Astrocyte (in vitro differentiated cells and primary cell): ENCODE measurements at regions not wholly inside any gene's neighbourhood (a gene's known extent, or its start where the extent isn't known, plus 50 kb on each side); places are given as distances from the start of the nearest gene placed in this dataset.

Source experiments
- DNase-seq: peaks from one replicate; pipeline ENCODE4 v3.0.0-alpha.2; 2010; ENCODE audit warnings: low read depth
- FAIRE-seq: peaks from 2 replicates; lab custom pipeline; 2011; peaks lifted over from hg19 to GRCh38; lab: Jason Lieb, UNC
- H2AFZ ChIP-seq: 2 replicates; pipeline ENCODE4 v1.6.0; 2012; ENCODE audit warnings: low read depth, low read length, inconsistent platforms
- H3K27ac ChIP-seq: 2 replicates; pipeline ENCODE4 v1.5.1; 2011; ENCODE audit warnings: low read depth, low read length, inconsistent platforms
- H3K27me3 ChIP-seq: 2 replicates; pipeline ENCODE4 v1.6.0; 2011; ENCODE audit warnings: low read length, inconsistent platforms; ENCODE audit not compliant: insufficient read depth
- H3K36me3 ChIP-seq: 2 replicates; pipeline ENCODE4 v1.5.1; 2011; ENCODE audit warnings: low read length, inconsistent platforms; ENCODE audit not compliant: insufficient read depth
- H3K4me1 ChIP-seq: 2 replicates; pipeline ENCODE4 v1.5.1; 2011; ENCODE audit warnings: low read length, inconsistent platforms; ENCODE audit not compliant: insufficient read depth
- H3K4me2 ChIP-seq: 2 replicates; pipeline ENCODE4 v1.6.0; 2012; ENCODE audit warnings: low read length, inconsistent platforms
- H3K4me3 ChIP-seq: 2 replicates; pipeline ENCODE4 v1.5.1; 2011; ENCODE audit warnings: low read depth, mild to moderate bottlenecking, low read length, inconsistent platforms; ENCODE audit not compliant: insufficient read depth
- H3K79me2 ChIP-seq: 2 replicates; pipeline ENCODE4 v1.6.0; 2012; ENCODE audit warnings: mild to moderate bottlenecking, low read length, inconsistent platforms; ENCODE audit not compliant: insufficient read depth
- H3K9ac ChIP-seq: 2 replicates; pipeline ENCODE4 v1.6.0; 2012; ENCODE audit warnings: mild to moderate bottlenecking, low read length, inconsistent platforms
- H3K9me3 ChIP-seq: 2 replicates; pipeline ENCODE4 v1.5.1; 2012; ENCODE audit warnings: low read depth, mild to moderate bottlenecking, low read length, inconsistent platforms; ENCODE audit not compliant: insufficient read depth
- H4K20me1 ChIP-seq: 2 replicates; pipeline ENCODE4 v1.6.0; 2012; ENCODE audit warnings: low read length, inconsistent platforms; ENCODE audit not compliant: insufficient read depth
- H3K27ac Mint-ChIP-seq: one replicate; pipeline ENCODE4 v1.8.0; 2021; ENCODE audit warnings: mild to moderate bottlenecking, mixed read lengths; ENCODE audit not compliant: unreplicated experiment
- H3K27me3 Mint-ChIP-seq: one replicate; pipeline ENCODE4 v1.8.0; 2021; ENCODE audit warnings: low read depth, mixed read lengths; ENCODE audit not compliant: unreplicated experiment
- H3K36me3 Mint-ChIP-seq: one replicate; pipeline ENCODE4 v1.8.0; 2021; ENCODE audit warnings: low read depth, mixed read lengths; ENCODE audit not compliant: unreplicated experiment
- H3K4me1 Mint-ChIP-seq: one replicate; pipeline ENCODE4 v1.8.0; 2021; ENCODE audit warnings: low read depth, mixed read lengths; ENCODE audit not compliant: unreplicated experiment
- H3K4me3 Mint-ChIP-seq: one replicate; pipeline ENCODE4 v1.8.0; 2021; ENCODE audit warnings: mild to moderate bottlenecking, moderate library complexity, mixed read lengths; ENCODE audit not compliant: unreplicated experiment
- H3K9me3 Mint-ChIP-seq: one replicate; pipeline ENCODE4 v1.8.0; 2021; ENCODE audit warnings: mild to moderate bottlenecking, mixed read lengths; ENCODE audit not compliant: unreplicated experiment
- EZH2 ChIP-seq: IDR thresholded peaks from 2 replicates; pipeline ENCODE4 v1.6.1; 2012; ENCODE audit warnings: mild to moderate bottlenecking, low read length, inconsistent platforms; ENCODE audit not compliant: insufficient read depth
- TF ChIP-seq, protein P1 (sequence below): IDR thresholded peaks from 2 replicates; pipeline ENCODE4 v1.5.1; 2011; ENCODE audit warnings: low read depth, mild to moderate bottlenecking, inconsistent platforms, low read length, moderate library complexity; ENCODE audit not compliant: insufficient read depth

DNA sequence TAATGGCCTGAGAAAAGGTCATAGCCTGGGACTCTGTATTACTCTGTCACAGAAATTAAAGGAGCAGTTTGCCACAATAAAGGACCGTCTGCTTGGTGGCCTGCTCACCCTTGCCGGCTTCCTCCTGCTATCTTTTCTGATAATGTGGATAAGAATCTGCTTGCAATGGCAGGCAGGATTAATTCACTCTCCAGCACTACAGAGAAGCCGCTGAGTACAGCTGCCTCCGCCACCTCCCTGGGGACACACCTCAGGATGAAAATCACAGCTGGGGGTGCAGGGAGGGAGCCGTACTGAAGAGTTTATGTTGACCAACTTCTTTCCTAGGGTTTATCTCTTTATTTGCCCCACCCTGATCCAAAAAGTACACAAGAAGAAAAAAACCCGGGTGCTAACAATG is 245.9 kb upstream of the RPL38 start:
- Histone ChIP-seq H3K27ac (no peak overlapping the region), H3K9me3 (no peaks in the 10 kb centered on the region), H3K79me2 (no peaks in the 10 kb centered on the region), H3K4me1 (no peaks in the 10 kb centered on the region), H3K36me3 (no peaks in the 10 kb centered on the region), H4K20me1 (no peaks in the 10 kb centered on the region), H3K27me3 (peaks cover 4% of the 10 kb centered on the region), H3K4me3 (no peak overlapping the region), H3K9ac (no peak overlapping the region), H2AFZ (no peak overlapping the region), H3K4me2 (no peak overlapping the region)
- Mint-ChIP-seq H3K4me1 (no peaks in the 10 kb centered on the region), H3K4me3 (no peak overlapping the region), H3K9me3 (peaks cover 9% of the 10 kb centered on the region), H3K27me3 (peaks cover 16% of the 10 kb centered on the region), H3K27ac (no peak overlapping the region), H3K36me3 (no peaks in the 10 kb centered on the region)
- no peak for DNase-seq
- TF ChIP-seq EZH2, result no peak
- TF ChIP-seq, protein P1, sequence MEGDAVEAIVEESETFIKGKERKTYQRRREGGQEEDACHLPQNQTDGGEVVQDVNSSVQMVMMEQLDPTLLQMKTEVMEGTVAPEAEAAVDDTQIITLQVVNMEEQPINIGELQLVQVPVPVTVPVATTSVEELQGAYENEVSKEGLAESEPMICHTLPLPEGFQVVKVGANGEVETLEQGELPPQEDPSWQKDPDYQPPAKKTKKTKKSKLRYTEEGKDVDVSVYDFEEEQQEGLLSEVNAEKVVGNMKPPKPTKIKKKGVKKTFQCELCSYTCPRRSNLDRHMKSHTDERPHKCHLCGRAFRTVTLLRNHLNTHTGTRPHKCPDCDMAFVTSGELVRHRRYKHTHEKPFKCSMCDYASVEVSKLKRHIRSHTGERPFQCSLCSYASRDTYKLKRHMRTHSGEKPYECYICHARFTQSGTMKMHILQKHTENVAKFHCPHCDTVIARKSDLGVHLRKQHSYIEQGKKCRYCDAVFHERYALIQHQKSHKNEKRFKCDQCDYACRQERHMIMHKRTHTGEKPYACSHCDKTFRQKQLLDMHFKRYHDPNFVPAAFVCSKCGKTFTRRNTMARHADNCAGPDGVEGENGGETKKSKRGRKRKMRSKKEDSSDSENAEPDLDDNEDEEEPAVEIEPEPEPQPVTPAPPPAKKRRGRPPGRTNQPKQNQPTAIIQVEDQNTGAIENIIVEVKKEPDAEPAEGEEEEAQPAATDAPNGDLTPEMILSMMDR, result no peak
- FAIRE-seq, result no peak

DNA sequence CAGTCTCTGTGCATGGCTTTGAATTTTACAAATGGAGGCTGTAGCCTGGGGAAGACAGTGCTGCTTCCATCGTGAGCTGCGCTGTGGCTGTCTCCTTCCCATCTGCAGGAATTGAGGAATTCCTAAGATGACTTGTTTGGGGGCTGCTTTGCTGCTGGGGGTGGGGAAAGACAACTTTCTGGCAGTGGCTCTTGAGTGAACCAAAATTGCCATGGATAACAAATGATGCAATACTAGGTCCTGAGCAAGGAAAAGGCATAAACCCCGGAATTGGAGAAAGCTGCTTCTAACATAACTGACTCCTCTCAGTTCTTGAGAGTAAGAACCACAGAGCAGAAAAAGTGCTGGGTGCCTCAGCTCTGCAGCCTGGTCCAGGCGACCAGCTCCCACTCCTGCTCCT is 245.0 kb upstream of the RPL38 start:
- H3K4me1 Mint-ChIP-seq, result no peaks in the 10 kb centered on the region
- H3K36me3 ChIP-seq, result no peaks in the 10 kb centered on the region
- no peaks in the 10 kb centered on the region for H3K4me1 ChIP-seq
- no peak overlapping the region for H3K4me2 ChIP-seq
- no peaks in the 10 kb centered on the region for H3K36me3 Mint-ChIP-seq
- no peak for FAIRE-seq
- H3K9ac ChIP-seq, result no peak overlapping the region
- H3K9me3 ChIP-seq, result no peaks in the 10 kb centered on the region
- no peaks in the 10 kb centered on the region for H4K20me1 ChIP-seq
- no peak for TF ChIP-seq EZH2
- TF ChIP-seq, protein P1, result no peak
- no peak overlapping the region for H3K4me3 Mint-ChIP-seq
- no peak for DNase-seq
- no peak overlapping the region for H3K27ac ChIP-seq
- peaks cover 2% of the 10 kb centered on the region for H3K27me3 ChIP-seq
- peaks cover 16% of the 10 kb centered on the region for H3K27me3 Mint-ChIP-seq
- H2AFZ ChIP-seq, result no peak overlapping the region
- H3K4me3 ChIP-seq, result no peak overlapping the region
- H3K9me3 Mint-ChIP-seq, result peaks cover 9% of the 10 kb centered on the region
- H3K79me2 ChIP-seq, result no peaks in the 10 kb centered on the region
- H3K27ac Mint-ChIP-seq, result no peak overlapping the region

DNA sequence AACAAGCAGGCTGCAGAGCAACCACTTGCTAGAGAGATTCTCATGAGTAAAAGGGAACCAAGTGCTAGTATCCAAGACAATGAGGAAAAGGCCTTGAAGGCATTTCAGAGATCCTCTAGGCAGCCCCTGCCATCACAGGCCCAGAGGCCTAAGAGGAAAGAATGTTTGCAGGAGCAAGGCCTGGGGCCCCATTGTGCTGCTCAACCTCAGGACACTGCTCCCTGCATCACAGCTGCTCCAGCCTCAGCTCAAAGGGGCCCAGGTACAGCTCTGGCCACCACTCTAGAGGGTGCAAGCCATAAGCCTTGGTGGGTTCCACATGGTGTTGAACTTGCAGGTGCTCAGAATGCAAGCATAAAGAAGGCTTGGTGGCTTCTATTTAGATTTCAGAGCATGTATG is 243.0 kb upstream of the RPL38 start:
- no peaks in the 10 kb centered on the region for H3K36me3 ChIP-seq
- no peak overlapping the region for H3K9ac ChIP-seq
- no peaks in the 10 kb centered on the region for H4K20me1 ChIP-seq
- no peak overlapping the region for H3K27ac ChIP-seq
- Mint-ChIP-seq H3K4me1 (no peaks in the 10 kb centered on the region), H3K9me3 (peaks cover 15% of the 10 kb centered on the region), H3K27me3 (peaks cover 15% of the 10 kb centered on the region), H3K36me3 (no peaks in the 10 kb centered on the region), H3K4me3 (no peak overlapping the region), H3K27ac (no peak overlapping the region)
- no peak overlapping the region for H3K4me2 ChIP-seq
- no peak for TF ChIP-seq EZH2
- TF ChIP-seq, protein P1, result no peak
- no peaks in the 10 kb centered on the region for H3K9me3 ChIP-seq
- no peak for DNase-seq
- H3K4me1 ChIP-seq, result no peaks in the 10 kb centered on the region
- FAIRE-seq, result no peak
- H2AFZ ChIP-seq, result no peak overlapping the region
- no peak overlapping the region for H3K4me3 ChIP-seq
- no peaks in the 10 kb centered on the region for H3K79me2 ChIP-seq
- H3K27me3 ChIP-seq, result no peaks in the 10 kb centered on the region
